HEK293 (cell line): ENCODE measurements at regions not wholly inside any gene's neighbourhood (a gene's known extent, or its start where the extent isn't known, plus 50 kb on each side); places are given as distances from the start of the nearest gene placed in this dataset.

Source experiments
- CTCF ChIA-PET: fragments of 350-600 bp; formaldehyde crosslinking; extraction: SDS; loops from one replicate; lab custom pipeline; 2021; ENCODE audit warnings: antibody characterized with exemption; lab: Yijun Ruan, JAX
- POLR2A ChIA-PET: fragments of 300-600 bp; formaldehyde crosslinking; extraction: SDS; loops from one replicate; lab custom pipeline; 2020; ENCODE audit warnings: antibody characterized with exemption, inconsistent platforms; lab: Yijun Ruan, JAX
- H3K27ac ChIP-seq: fragments of 200-500 bp; sonication (Bioruptor generic); 2 replicates; pipeline ENCODE4 v1.5.1; 2014; ENCODE audit warnings: low read depth, low read length, control low read depth, inconsistent platforms; ENCODE audit errors: extremely low read depth
- H3K36me3 ChIP-seq, 2 experiments: fragments of 200-500 bp in 1 of 2; sonication (Bioruptor generic) in 1 of 2; 1 replicate in 1 of 2; 2 replicates in 1 of 2; pipeline ENCODE4 v1.5.1; 2014 to 2017; ENCODE audit warnings: inconsistent platforms in 2 of 2, low read length in 2 of 2; ENCODE audit not compliant: control insufficient read depth in 2 of 2, insufficient read depth in 1 of 2
- H3K4me1 ChIP-seq: fragments of 200-500 bp; sonication (Bioruptor generic); 2 replicates; pipeline ENCODE4 v1.5.1; 2014; ENCODE audit warnings: mild to moderate bottlenecking, low read length, inconsistent platforms; ENCODE audit not compliant: control insufficient read depth, insufficient read depth
- H3K4me3 ChIP-seq: 2 replicates; pipeline ENCODE4 v1.5.1; 2011; ENCODE audit warnings: low read depth, mild to moderate bottlenecking, control low read depth, low read length, moderate library complexity
- H3K9me3 ChIP-seq: fragments of 200-500 bp; sonication (Bioruptor generic); 2 replicates; pipeline ENCODE4 v1.5.1; 2014; ENCODE audit warnings: low read depth, low read length, inconsistent platforms; ENCODE audit not compliant: control insufficient read depth, insufficient read depth
- EGR2 ChIP-seq: fragments of 450-650 bp; formaldehyde crosslinking; IDR thresholded peaks from 2 replicates; pipeline ENCODE4 v1.5.1; 2016; ENCODE audit warnings: low read depth, missing biosample characterization, missing genetic modification characterization
- FEZF1 ChIP-seq: fragments of 450-650 bp; formaldehyde crosslinking; IDR thresholded peaks from 2 replicates; pipeline ENCODE4 v1.5.1; 2016; ENCODE audit warnings: missing biosample characterization, missing genetic modification characterization
- IKZF3 ChIP-seq: fragments of 450-650 bp; IDR thresholded peaks from 2 replicates; pipeline ENCODE4 v1.5.0; 2018; ENCODE audit warnings: missing biosample characterization, mild to moderate bottlenecking, missing genetic modification characterization, moderate library complexity
- KLF8 ChIP-seq: fragments of 450-650 bp; formaldehyde crosslinking; IDR thresholded peaks from 2 replicates; pipeline ENCODE4 v1.5.1; 2016; ENCODE audit warnings: missing biosample characterization, missing genetic modification characterization
- ZBTB20 ChIP-seq: fragments of 450-650 bp; formaldehyde crosslinking; IDR thresholded peaks from 2 replicates; pipeline ENCODE4 v1.5.1; 2016; ENCODE audit warnings: missing biosample characterization, missing genetic modification characterization
- ZNF114 ChIP-seq: fragments of 450-650 bp; formaldehyde crosslinking; IDR thresholded peaks from 2 replicates; pipeline ENCODE4 v1.5.0; 2017; ENCODE audit warnings: missing biosample characterization, missing genetic modification characterization
- ZNF155 ChIP-seq: fragments of 450-650 bp; formaldehyde crosslinking; IDR thresholded peaks from 2 replicates; pipeline ENCODE4 v1.5.1; 2016; ENCODE audit warnings: missing biosample characterization, missing genetic modification characterization
- ZNF266 ChIP-seq: fragments of 450-650 bp; formaldehyde crosslinking; IDR thresholded peaks from 2 replicates; pipeline ENCODE4 v1.5.1; 2016; ENCODE audit warnings: missing biosample characterization, missing genetic modification characterization, low read depth
- ZNF423 ChIP-seq: fragments of 450-650 bp; formaldehyde crosslinking; IDR thresholded peaks from 2 replicates; pipeline ENCODE4 v1.5.1; 2016; ENCODE audit warnings: missing biosample characterization, missing genetic modification characterization
- ZNF501 ChIP-seq: fragments of 450-650 bp; formaldehyde crosslinking; IDR thresholded peaks from 2 replicates; pipeline ENCODE4 v1.5.1; 2016; ENCODE audit warnings: missing biosample characterization, missing genetic modification characterization
- ZNF623 ChIP-seq: fragments of 450-650 bp; formaldehyde crosslinking; IDR thresholded peaks from 2 replicates; pipeline ENCODE4 v1.5.1; 2016; ENCODE audit warnings: missing biosample characterization, missing genetic modification characterization
- ZNF624 ChIP-seq: fragments of 450-650 bp; formaldehyde crosslinking; IDR thresholded peaks from 2 replicates; pipeline ENCODE4 v1.5.1; 2017; ENCODE audit warnings: missing biosample characterization, missing genetic modification characterization
- ZNF626 ChIP-seq: fragments of 450-650 bp; sonication (Bioruptor Pico); formaldehyde crosslinking; IDR thresholded peaks from 2 replicates; pipeline ENCODE4 v1.5.1; 2018; ENCODE audit warnings: missing biosample characterization, missing genetic modification characterization, inconsistent platforms
- ZNF707 ChIP-seq: fragments of 450-650 bp; formaldehyde crosslinking; IDR thresholded peaks from 2 replicates; pipeline ENCODE4 v1.5.1; 2016; ENCODE audit warnings: missing biosample characterization, missing genetic modification characterization
- ZNF785 ChIP-seq: fragments of 450-650 bp; formaldehyde crosslinking; IDR thresholded peaks from 2 replicates; pipeline ENCODE4 v1.5.1; 2016; ENCODE audit warnings: missing biosample characterization, missing genetic modification characterization
- TF ChIP-seq, protein P1 (sequence below): fragments of 450-650 bp; formaldehyde crosslinking; IDR thresholded peaks from 2 replicates; pipeline ENCODE4 v1.5.1; 2016; ENCODE audit warnings: missing biosample characterization, missing genetic modification characterization
- TF ChIP-seq, protein P2 (sequence below): fragments of 450-650 bp; formaldehyde crosslinking; IDR thresholded peaks from 2 replicates; pipeline ENCODE4 v1.5.1; 2016; ENCODE audit warnings: missing biosample characterization, missing genetic modification characterization
- TF ChIP-seq, protein P3 (sequence below): fragments of 450-650 bp; formaldehyde crosslinking; IDR thresholded peaks from 2 replicates; pipeline ENCODE4 v1.5.1; 2016; ENCODE audit warnings: missing biosample characterization, missing genetic modification characterization
- TF ChIP-seq, protein P4 (sequence below): fragments of 450-650 bp; formaldehyde crosslinking; IDR thresholded peaks from 2 replicates; pipeline ENCODE4 v1.5.1; 2016; ENCODE audit warnings: missing biosample characterization, missing genetic modification characterization, low read depth
- TF ChIP-seq, protein P5 (sequence below): fragments of 450-650 bp; formaldehyde crosslinking; IDR thresholded peaks from 2 replicates; pipeline ENCODE4 v1.5.1; 2017; ENCODE audit warnings: missing biosample characterization, mild to moderate bottlenecking, missing genetic modification characterization, moderate library complexity

DNA sequence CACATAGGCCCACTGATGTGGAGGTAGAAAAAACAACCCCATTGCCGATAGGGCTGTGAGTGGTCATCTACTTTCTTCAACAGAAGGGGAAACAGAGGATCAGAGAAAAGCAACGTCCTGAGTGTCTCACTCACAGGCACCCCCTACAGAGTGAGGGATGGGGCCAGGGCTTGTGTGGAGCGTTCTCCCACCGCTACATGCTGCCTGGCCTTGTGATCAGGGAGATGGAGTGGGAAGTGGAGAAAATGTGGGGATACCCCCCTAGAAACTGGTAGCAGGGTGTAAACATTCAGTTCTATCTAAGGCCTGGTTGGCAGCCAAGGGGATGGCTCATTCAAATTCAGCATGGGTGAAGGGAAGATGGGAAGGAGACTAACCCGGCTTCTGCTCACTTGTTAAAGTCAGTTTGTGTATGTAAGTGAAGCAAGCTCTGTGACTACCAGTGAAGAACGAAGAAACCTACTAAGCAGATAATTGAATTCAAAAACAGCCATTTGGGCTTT is 73.0 kb upstream of the NAV2 start:
- ChIA-PET CTCF (no interaction called here), POLR2A (no interaction called here)
- Histone ChIP-seq H3K27ac (no peak overlapping the region), H3K9me3 (no peaks in the 10 kb centered on the region), H3K4me1 (no peaks in the 10 kb centered on the region), H3K36me3 (no peaks in the 10 kb centered on the region), H3K4me3 (no peak overlapping the region)
- TF ChIP-seq ZNF624: no peak
- TF ChIP-seq FEZF1 (tag by site-specific recombination): no peak
- TF ChIP-seq KLF8 (tag by site-specific recombination): no peak
- TF ChIP-seq ZBTB20 (tag by site-specific recombination): no peak
- no peak for TF ChIP-seq ZNF707 (tag by site-specific recombination)
- TF ChIP-seq ZNF626 (tag by site-specific recombination): no peak
- no peak for TF ChIP-seq ZNF114 (tag by site-specific recombination)
- no peak for TF ChIP-seq ZNF423 (tag by site-specific recombination)
- no peak for TF ChIP-seq ZNF785 (tag by site-specific recombination)
- no peak for TF ChIP-seq ZNF501 (tag by site-specific recombination)
- TF ChIP-seq, protein P1, sequence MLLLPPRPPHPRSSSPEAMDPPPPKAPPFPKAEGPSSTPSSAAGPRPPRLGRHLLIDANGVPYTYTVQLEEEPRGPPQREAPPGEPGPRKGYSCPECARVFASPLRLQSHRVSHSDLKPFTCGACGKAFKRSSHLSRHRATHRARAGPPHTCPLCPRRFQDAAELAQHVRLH (tag by site-specific recombination): no peak
- no peak for TF ChIP-seq ZNF266 (tag by site-specific recombination)
- no peak for TF ChIP-seq EGR2
- TF ChIP-seq, protein P2, sequence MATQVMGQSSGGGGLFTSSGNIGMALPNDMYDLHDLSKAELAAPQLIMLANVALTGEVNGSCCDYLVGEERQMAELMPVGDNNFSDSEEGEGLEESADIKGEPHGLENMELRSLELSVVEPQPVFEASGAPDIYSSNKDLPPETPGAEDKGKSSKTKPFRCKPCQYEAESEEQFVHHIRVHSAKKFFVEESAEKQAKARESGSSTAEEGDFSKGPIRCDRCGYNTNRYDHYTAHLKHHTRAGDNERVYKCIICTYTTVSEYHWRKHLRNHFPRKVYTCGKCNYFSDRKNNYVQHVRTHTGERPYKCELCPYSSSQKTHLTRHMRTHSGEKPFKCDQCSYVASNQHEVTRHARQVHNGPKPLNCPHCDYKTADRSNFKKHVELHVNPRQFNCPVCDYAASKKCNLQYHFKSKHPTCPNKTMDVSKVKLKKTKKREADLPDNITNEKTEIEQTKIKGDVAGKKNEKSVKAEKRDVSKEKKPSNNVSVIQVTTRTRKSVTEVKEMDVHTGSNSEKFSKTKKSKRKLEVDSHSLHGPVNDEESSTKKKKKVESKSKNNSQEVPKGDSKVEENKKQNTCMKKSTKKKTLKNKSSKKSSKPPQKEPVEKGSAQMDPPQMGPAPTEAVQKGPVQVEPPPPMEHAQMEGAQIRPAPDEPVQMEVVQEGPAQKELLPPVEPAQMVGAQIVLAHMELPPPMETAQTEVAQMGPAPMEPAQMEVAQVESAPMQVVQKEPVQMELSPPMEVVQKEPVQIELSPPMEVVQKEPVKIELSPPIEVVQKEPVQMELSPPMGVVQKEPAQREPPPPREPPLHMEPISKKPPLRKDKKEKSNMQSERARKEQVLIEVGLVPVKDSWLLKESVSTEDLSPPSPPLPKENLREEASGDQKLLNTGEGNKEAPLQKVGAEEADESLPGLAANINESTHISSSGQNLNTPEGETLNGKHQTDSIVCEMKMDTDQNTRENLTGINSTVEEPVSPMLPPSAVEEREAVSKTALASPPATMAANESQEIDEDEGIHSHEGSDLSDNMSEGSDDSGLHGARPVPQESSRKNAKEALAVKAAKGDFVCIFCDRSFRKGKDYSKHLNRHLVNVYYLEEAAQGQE (tag by site-specific recombination): no peak
- TF ChIP-seq, protein P3, sequence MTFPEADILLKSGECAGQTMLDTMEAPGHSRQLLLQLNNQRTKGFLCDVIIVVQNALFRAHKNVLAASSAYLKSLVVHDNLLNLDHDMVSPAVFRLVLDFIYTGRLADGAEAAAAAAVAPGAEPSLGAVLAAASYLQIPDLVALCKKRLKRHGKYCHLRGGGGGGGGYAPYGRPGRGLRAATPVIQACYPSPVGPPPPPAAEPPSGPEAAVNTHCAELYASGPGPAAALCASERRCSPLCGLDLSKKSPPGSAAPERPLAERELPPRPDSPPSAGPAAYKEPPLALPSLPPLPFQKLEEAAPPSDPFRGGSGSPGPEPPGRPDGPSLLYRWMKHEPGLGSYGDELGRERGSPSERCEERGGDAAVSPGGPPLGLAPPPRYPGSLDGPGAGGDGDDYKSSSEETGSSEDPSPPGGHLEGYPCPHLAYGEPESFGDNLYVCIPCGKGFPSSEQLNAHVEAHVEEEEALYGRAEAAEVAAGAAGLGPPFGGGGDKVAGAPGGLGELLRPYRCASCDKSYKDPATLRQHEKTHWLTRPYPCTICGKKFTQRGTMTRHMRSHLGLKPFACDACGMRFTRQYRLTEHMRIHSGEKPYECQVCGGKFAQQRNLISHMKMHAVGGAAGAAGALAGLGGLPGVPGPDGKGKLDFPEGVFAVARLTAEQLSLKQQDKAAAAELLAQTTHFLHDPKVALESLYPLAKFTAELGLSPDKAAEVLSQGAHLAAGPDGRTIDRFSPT: no peak
- no peak for TF ChIP-seq IKZF3 (tag by site-specific recombination)
- TF ChIP-seq ZNF155 (tag by site-specific recombination): no peak
- TF ChIP-seq, protein P4, sequence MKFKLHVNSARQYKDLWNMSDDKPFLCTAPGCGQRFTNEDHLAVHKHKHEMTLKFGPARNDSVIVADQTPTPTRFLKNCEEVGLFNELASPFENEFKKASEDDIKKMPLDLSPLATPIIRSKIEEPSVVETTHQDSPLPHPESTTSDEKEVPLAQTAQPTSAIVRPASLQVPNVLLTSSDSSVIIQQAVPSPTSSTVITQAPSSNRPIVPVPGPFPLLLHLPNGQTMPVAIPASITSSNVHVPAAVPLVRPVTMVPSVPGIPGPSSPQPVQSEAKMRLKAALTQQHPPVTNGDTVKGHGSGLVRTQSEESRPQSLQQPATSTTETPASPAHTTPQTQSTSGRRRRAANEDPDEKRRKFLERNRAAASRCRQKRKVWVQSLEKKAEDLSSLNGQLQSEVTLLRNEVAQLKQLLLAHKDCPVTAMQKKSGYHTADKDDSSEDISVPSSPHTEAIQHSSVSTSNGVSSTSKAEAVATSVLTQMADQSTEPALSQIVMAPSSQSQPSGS (tag by site-specific recombination): no peak
- TF ChIP-seq, protein P5, sequence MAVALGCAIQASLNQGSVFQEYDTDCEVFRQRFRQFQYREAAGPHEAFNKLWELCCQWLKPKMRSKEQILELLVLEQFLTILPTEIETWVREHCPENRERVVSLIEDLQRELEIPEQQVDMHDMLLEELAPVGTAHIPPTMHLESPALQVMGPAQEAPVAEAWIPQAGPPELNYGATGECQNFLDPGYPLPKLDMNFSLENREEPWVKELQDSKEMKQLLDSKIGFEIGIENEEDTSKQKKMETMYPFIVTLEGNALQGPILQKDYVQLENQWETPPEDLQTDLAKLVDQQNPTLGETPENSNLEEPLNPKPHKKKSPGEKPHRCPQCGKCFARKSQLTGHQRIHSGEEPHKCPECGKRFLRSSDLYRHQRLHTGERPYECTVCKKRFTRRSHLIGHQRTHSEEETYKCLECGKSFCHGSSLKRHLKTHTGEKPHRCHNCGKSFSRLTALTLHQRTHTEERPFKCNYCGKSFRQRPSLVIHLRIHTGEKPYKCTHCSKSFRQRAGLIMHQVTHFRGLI (tag by site-specific recombination): no peak
- no peak for TF ChIP-seq ZNF623 (tag by site-specific recombination)
